Fibroblast of the aortic adventitia (primary cell): ENCODE measurements at regions not wholly inside any gene's neighbourhood (a gene's known extent, or its start where the extent isn't known, plus 50 kb on each side); places are given as distances from the start of the nearest gene placed in this dataset.

Experiments used
- DNase-seq: peaks from one replicate; pipeline ENCODE4 v3.0.0-alpha.2; 2010; ENCODE audit warnings: low read depth
- H3K4me3 ChIP-seq: 2 replicates; pipeline ENCODE4 v1.5.1; 2011; ENCODE audit warnings: low read depth, mild to moderate bottlenecking, control low read depth, low read length, moderate library complexity
- CTCF ChIP-seq: IDR thresholded peaks from 2 replicates; pipeline ENCODE4 v1.5.1; 2011; ENCODE audit warnings: mild to moderate bottlenecking, low read length, control low read depth, inconsistent platforms; ENCODE audit not compliant: insufficient read depth

- DNase-seq = no peak
- no peak for TF ChIP-seq CTCF
- no peak overlapping the region for H3K4me3 ChIP-seq
Observed at GRCh38 chr13:110068176-110068473, 238.8 kb downstream of the COL4A1 start.

- H3K4me3 ChIP-seq = no peak overlapping the region
- DNase-seq = peak; percentile 54
- TF ChIP-seq CTCF = no peak
Observed at GRCh38 chr13:110067355-110068175, 239.4 kb downstream of the COL4A1 start.

- no peak for TF ChIP-seq CTCF
- DNase-seq = no peak
- no peak overlapping the region for H3K4me3 ChIP-seq
Observed at GRCh38 chr13:110065780-110066179, 241.2 kb downstream of the COL4A1 start.

GRCh38 chr13:110063490-110064421, 243.2 kb downstream of the COL4A1 start:
- DNase-seq = no peak
- TF ChIP-seq CTCF = no peak
- H3K4me3 ChIP-seq = no peak overlapping the region

GRCh38 chr13:110062777-110063442, 244.0 kb downstream of the COL4A1 start:
- TF ChIP-seq CTCF = no peak
- no peak for DNase-seq

GRCh38 chr13:110062077-110062776, 244.7 kb downstream of the COL4A1 start:
- no peak overlapping the region for H3K4me3 ChIP-seq
- no peak for TF ChIP-seq CTCF
- DNase-seq = peak; percentile 9

More at GRCh38 chr13:110062777-110063442, 244.0 kb downstream of the COL4A1 start:
- H3K4me3 ChIP-seq = no peak overlapping the region
